ENCODE measurements at regions not wholly inside any gene's neighbourhood (a gene's known extent, or its start where the extent isn't known, plus 50 kb on each side); places are given as distances from the start of the nearest gene placed in this dataset.

- TF ChIP-seq CTCF (IDR thresholded peaks at IDR 0.05) = no peak
- no peaks in the 10 kb centered on the region for H3K4me1 ChIP-seq (ENCODE audit: low read depth)
- H3K4me3 ChIP-seq = no peak overlapping the region
- no peaks in the 10 kb centered on the region for H3K9me3 ChIP-seq
- ATAC-seq (no peak), DNase-seq (no peak)
- no peaks in the 10 kb centered on the region for H3K36me3 ChIP-seq (ENCODE audit: low read depth)
- intact Hi-C loops (cut with DNase I, micrococcal nuclease) = no loop called here
These were observed 412.3 kb upstream of the ID4 start for GRCh38 chr6:19424853-19425252.

- DNase-seq (no peak), ATAC-seq (no peak)
- H3K4me1 ChIP-seq (ENCODE audit: low read depth) = no peaks in the 10 kb centered on the region
- no peaks in the 10 kb centered on the region for H3K9me3 ChIP-seq
- TF ChIP-seq CTCF (IDR thresholded peaks at IDR 0.05) = no peak
- no peaks in the 10 kb centered on the region for H3K36me3 ChIP-seq (ENCODE audit: low read depth)
- intact Hi-C loops (cut with DNase I, micrococcal nuclease) = no loop called here
- no peak overlapping the region for H3K4me3 ChIP-seq
These were observed 409.6 kb upstream of the ID4 start for GRCh38 chr6:19427548-19427947.

GRCh38 chr6:19432966-19433498 is 404.1 kb upstream of the ID4 start:
- TF ChIP-seq CTCF (IDR thresholded peaks at IDR 0.05) = no peak
- intact Hi-C loops (cut with DNase I, micrococcal nuclease) = no loop called here
- Histone ChIP-seq H3K4me1 (ENCODE audit: low read depth) (no peaks in the 10 kb centered on the region), H3K4me3 (no peak overlapping the region), H3K9me3 (no peaks in the 10 kb centered on the region), H3K36me3 (ENCODE audit: low read depth) (no peaks in the 10 kb centered on the region)
- no peak for ATAC-seq
- no peak for DNase-seq

GRCh38 chr6:19434065-19434464 is 403.1 kb upstream of the ID4 start:
- intact Hi-C loops (cut with DNase I, micrococcal nuclease) = no loop called here
- Histone ChIP-seq H3K4me1 (ENCODE audit: low read depth) (no peaks in the 10 kb centered on the region), H3K9me3 (no peaks in the 10 kb centered on the region), H3K36me3 (ENCODE audit: low read depth) (no peaks in the 10 kb centered on the region), H3K4me3 (no peak overlapping the region)
- no peak for TF ChIP-seq CTCF (IDR thresholded peaks at IDR 0.05)
- DNase-seq = no peak
- no peak for ATAC-seq

- TF ChIP-seq CTCF (IDR thresholded peaks at IDR 0.05) = no peak
- intact Hi-C loops (cut with DNase I, micrococcal nuclease) = no loop called here
- no peak for ATAC-seq
- H3K4me1 ChIP-seq (ENCODE audit: low read depth) = no peaks in the 10 kb centered on the region
- no peaks in the 10 kb centered on the region for H3K9me3 ChIP-seq
- no peak overlapping the region for H3K4me3 ChIP-seq
- no peak for DNase-seq
- H3K36me3 ChIP-seq (ENCODE audit: low read depth) = no peaks in the 10 kb centered on the region
These were observed 401.4 kb upstream of the ID4 start for GRCh38 chr6:19435755-19436154.
